Fibroblast of pulmonary artery (primary cell): ENCODE measurements at regions not wholly inside any gene's neighbourhood (a gene's known extent, or its start where the extent isn't known, plus 50 kb on each side); places are given as distances from the start of the nearest gene placed in this dataset.

Source experiments
- DNase-seq: peaks from one replicate; pipeline ENCODE4 v3.0.0-alpha.2; 2010; ENCODE audit warnings: low read depth
- H3K4me3 ChIP-seq: replicated peaks from 2 replicates; pipeline ENCODE4 v1.5.1; 2011; ENCODE audit warnings: low read depth, mild to moderate bottlenecking, control low read depth, low read length, moderate library complexity
- CTCF ChIP-seq: IDR thresholded peaks from 2 replicates; pipeline ENCODE4 v1.5.1; 2011; ENCODE audit warnings: mild to moderate bottlenecking, control low read depth, low read length, inconsistent platforms; ENCODE audit errors: missing control alignments

GRCh38 chr16:87176735-87177134 lies 140.5 kb downstream of the C16orf95 start:
- H3K4me3 ChIP-seq, result no peak overlapping the region
- no peak for TF ChIP-seq CTCF
- DNase-seq, result no peak

- no peak overlapping the region for H3K4me3 ChIP-seq
- TF ChIP-seq CTCF, result no peak
- DNase-seq, result no peak
Observed at GRCh38 chr16:87177673-87178072, 139.5 kb downstream of the C16orf95 start.

- TF ChIP-seq CTCF, result no peak
- no peak for DNase-seq
- no peak overlapping the region for H3K4me3 ChIP-seq
Observed at GRCh38 chr16:87178177-87178863, 138.9 kb downstream of the C16orf95 start.

- no peak overlapping the region for H3K4me3 ChIP-seq
- peak; percentile 88 for DNase-seq
- no peak for TF ChIP-seq CTCF
Observed at GRCh38 chr16:87178977-87179376, 138.2 kb downstream of the C16orf95 start.

- DNase-seq, result no peak
- no peak overlapping the region for H3K4me3 ChIP-seq
- no peak for TF ChIP-seq CTCF
Observed at GRCh38 chr16:87180069-87180468, 137.1 kb downstream of the C16orf95 start.

GRCh38 chr16:87182759-87183158 lies 134.4 kb downstream of the C16orf95 start:
- no peak for TF ChIP-seq CTCF
- no peak for DNase-seq
- H3K4me3 ChIP-seq, result no peak overlapping the region

GRCh38 chr16:87183647-87184046 lies 133.5 kb downstream of the C16orf95 start:
- no peak for DNase-seq
- H3K4me3 ChIP-seq, result no peak overlapping the region
- TF ChIP-seq CTCF, result no peak
